ENCODE measurements at regions not wholly inside any gene's neighbourhood (a gene's known extent, or its start where the extent isn't known, plus 50 kb on each side); places are given as distances from the start of the nearest gene placed in this dataset.
"Not testable (repeated sequence)": the region's sequence is repeated elsewhere in the genome, so short reads cannot be mapped to it uniquely, and the experiment has no call there.

- TF ChIP-seq, protein P1, sequence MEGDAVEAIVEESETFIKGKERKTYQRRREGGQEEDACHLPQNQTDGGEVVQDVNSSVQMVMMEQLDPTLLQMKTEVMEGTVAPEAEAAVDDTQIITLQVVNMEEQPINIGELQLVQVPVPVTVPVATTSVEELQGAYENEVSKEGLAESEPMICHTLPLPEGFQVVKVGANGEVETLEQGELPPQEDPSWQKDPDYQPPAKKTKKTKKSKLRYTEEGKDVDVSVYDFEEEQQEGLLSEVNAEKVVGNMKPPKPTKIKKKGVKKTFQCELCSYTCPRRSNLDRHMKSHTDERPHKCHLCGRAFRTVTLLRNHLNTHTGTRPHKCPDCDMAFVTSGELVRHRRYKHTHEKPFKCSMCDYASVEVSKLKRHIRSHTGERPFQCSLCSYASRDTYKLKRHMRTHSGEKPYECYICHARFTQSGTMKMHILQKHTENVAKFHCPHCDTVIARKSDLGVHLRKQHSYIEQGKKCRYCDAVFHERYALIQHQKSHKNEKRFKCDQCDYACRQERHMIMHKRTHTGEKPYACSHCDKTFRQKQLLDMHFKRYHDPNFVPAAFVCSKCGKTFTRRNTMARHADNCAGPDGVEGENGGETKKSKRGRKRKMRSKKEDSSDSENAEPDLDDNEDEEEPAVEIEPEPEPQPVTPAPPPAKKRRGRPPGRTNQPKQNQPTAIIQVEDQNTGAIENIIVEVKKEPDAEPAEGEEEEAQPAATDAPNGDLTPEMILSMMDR (IDR thresholded peaks at IDR 0.05): not testable (repeated sequence)
- not testable (repeated sequence) for TF ChIP-seq POLR2A (IDR thresholded peaks at IDR 0.05)
Observed at GRCh38 chr7:55698607-55699449, 126.5 kb upstream of the VOPP1 start.

All from esophagus squamous epithelium (tissue), 4 donors.